ENCODE measurements at regions not wholly inside any gene's neighbourhood (a gene's known extent, or its start where the extent isn't known, plus 50 kb on each side); places are given as distances from the start of the nearest gene placed in this dataset.

- H3K27me3 Mint-ChIP-seq (ENCODE audit: low read depth): no peaks in the 10 kb centered on the region
- H3K4me1 Mint-ChIP-seq (ENCODE audit: low read depth): no peaks in the 10 kb centered on the region
- no peak for DNase-seq (ENCODE audit: low spot score)
- H3K27ac Mint-ChIP-seq: no peak overlapping the region
- no peak overlapping the region for H3K4me3 Mint-ChIP-seq (ENCODE audit: low read depth)
- H3K9me3 Mint-ChIP-seq: no peaks in the 10 kb centered on the region
- H3K36me3 Mint-ChIP-seq (ENCODE audit: low read depth): no peaks in the 10 kb centered on the region
- intact Hi-C loops (cut with micrococcal nuclease): loop anchor here (1.0 to 10.0 kb wide), 4 partner anchors 70 to 550 kb away; partner anchors contain the start of gene DMRT2
Measured at GRCh38 chr9:1604942-1605560, 410.1 kb upstream of the SMARCA2 start.

- no peak for DNase-seq (ENCODE audit: low spot score)
- H3K27me3 Mint-ChIP-seq (ENCODE audit: low read depth): no peaks in the 10 kb centered on the region
- no peaks in the 10 kb centered on the region for H3K9me3 Mint-ChIP-seq
- intact Hi-C loops (cut with micrococcal nuclease): loop anchor here (10.0 kb wide), 3 partner anchors 71 to 551 kb away; partner anchors contain the start of gene DMRT2
- no peak overlapping the region for H3K27ac Mint-ChIP-seq
- H3K36me3 Mint-ChIP-seq (ENCODE audit: low read depth): no peaks in the 10 kb centered on the region
- no peaks in the 10 kb centered on the region for H3K4me1 Mint-ChIP-seq (ENCODE audit: low read depth)
- no peak overlapping the region for H3K4me3 Mint-ChIP-seq (ENCODE audit: low read depth)
Measured at GRCh38 chr9:1606253-1606652, 408.9 kb upstream of the SMARCA2 start.

DNA sequence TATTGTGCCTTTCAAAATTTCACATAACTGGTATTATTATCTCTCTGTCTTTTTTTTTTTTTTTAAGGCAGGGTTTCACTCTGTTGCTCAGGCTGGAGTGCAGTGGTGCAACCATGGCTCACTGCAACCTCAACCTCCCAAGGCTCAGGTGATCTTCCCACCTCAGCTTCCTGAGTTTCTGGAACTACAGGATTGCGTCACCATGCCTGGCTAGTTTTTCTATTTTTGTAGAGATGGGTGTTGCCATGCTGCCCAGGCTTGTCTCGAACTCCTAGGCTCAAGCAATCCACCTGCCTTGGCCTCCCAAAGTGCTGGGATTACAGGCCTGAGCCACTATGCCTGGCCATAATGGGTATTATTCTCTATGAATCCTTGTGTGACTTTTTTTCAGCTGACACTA, 402.3 kb upstream of the SMARCA2 start:
- Mint-ChIP-seq H3K36me3 (ENCODE audit: low read depth) (no peaks in the 10 kb centered on the region), H3K4me1 (ENCODE audit: low read depth) (no peaks in the 10 kb centered on the region), H3K27me3 (ENCODE audit: low read depth) (peaks cover 3% of the 10 kb centered on the region), H3K9me3 (no peaks in the 10 kb centered on the region), H3K4me3 (ENCODE audit: low read depth) (no peak overlapping the region), H3K27ac (no peak overlapping the region)
- DNase-seq (ENCODE audit: low spot score): no peak
- intact Hi-C loops (cut with micrococcal nuclease): no loop called here

- Mint-ChIP-seq H3K4me3 (ENCODE audit: low read depth) (no peak overlapping the region), H3K36me3 (ENCODE audit: low read depth) (no peaks in the 10 kb centered on the region), H3K9me3 (no peaks in the 10 kb centered on the region), H3K27me3 (ENCODE audit: low read depth) (peaks cover 6% of the 10 kb centered on the region), H3K4me1 (ENCODE audit: low read depth) (no peaks in the 10 kb centered on the region), H3K27ac (no peak overlapping the region)
- no peak for DNase-seq (ENCODE audit: low spot score)
- intact Hi-C loops (cut with micrococcal nuclease): no loop called here
Measured at GRCh38 chr9:1617419-1617818, 397.7 kb upstream of the SMARCA2 start.

- Mint-ChIP-seq H3K9me3 (no peaks in the 10 kb centered on the region), H3K27me3 (ENCODE audit: low read depth) (peaks cover 3% of the 10 kb centered on the region), H3K36me3 (ENCODE audit: low read depth) (no peaks in the 10 kb centered on the region), H3K4me3 (ENCODE audit: low read depth) (no peak overlapping the region), H3K4me1 (ENCODE audit: low read depth) (no peaks in the 10 kb centered on the region), H3K27ac (no peak overlapping the region)
- no peak for DNase-seq (ENCODE audit: low spot score)
- intact Hi-C loops (cut with micrococcal nuclease): no loop called here
Measured at GRCh38 chr9:1619915-1620710, 395.0 kb upstream of the SMARCA2 start.

GRCh38 chr9:1637401-1637800, 377.7 kb upstream of the SMARCA2 start:
- intact Hi-C loops (cut with micrococcal nuclease): no loop called here
- Mint-ChIP-seq H3K36me3 (ENCODE audit: low read depth) (no peaks in the 10 kb centered on the region), H3K27ac (no peak overlapping the region), H3K4me3 (ENCODE audit: low read depth) (no peak overlapping the region), H3K4me1 (ENCODE audit: low read depth) (no peaks in the 10 kb centered on the region), H3K27me3 (ENCODE audit: low read depth) (no peaks in the 10 kb centered on the region), H3K9me3 (no peaks in the 10 kb centered on the region)
- no peak for DNase-seq (ENCODE audit: low spot score)

DNA sequence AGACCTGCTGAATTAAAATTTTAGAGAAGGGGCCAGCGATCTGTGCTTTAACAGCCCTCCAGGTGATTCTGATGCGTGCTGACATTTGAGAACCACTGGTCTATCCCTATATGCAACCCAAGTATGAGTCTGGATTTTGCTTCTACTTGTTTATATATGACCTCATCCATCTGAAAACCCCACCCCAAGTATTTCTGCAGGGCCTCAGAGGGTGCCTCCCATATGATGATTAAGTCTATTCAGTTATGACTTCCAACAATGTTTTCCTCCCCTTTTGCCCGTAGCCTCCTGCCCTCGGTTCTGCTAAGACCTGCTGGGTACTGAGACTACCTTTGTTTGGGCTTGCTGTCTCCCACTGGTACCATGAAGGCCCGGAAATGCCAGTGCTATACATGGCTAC, 376.0 kb upstream of the SMARCA2 start:
- Mint-ChIP-seq H3K27me3 (ENCODE audit: low read depth) (no peaks in the 10 kb centered on the region), H3K9me3 (no peaks in the 10 kb centered on the region), H3K4me1 (ENCODE audit: low read depth) (no peaks in the 10 kb centered on the region), H3K36me3 (ENCODE audit: low read depth) (no peaks in the 10 kb centered on the region), H3K27ac (no peak overlapping the region), H3K4me3 (ENCODE audit: low read depth) (no peak overlapping the region)
- DNase-seq (ENCODE audit: low spot score): no peak
- intact Hi-C loops (cut with micrococcal nuclease): no loop called here

- no peak for DNase-seq (ENCODE audit: low spot score)
- Mint-ChIP-seq H3K9me3 (no peaks in the 10 kb centered on the region), H3K27me3 (ENCODE audit: low read depth) (no peaks in the 10 kb centered on the region), H3K4me1 (ENCODE audit: low read depth) (no peaks in the 10 kb centered on the region), H3K27ac (no peak overlapping the region), H3K36me3 (ENCODE audit: low read depth) (no peaks in the 10 kb centered on the region), H3K4me3 (ENCODE audit: low read depth) (no peak overlapping the region)
- intact Hi-C loops (cut with micrococcal nuclease): no loop called here
Measured at GRCh38 chr9:1647776-1648175, 367.4 kb upstream of the SMARCA2 start.

- intact Hi-C loops (cut with micrococcal nuclease): no loop called here
- no peak for DNase-seq (ENCODE audit: low spot score)
- H3K36me3 Mint-ChIP-seq (ENCODE audit: low read depth): no peaks in the 10 kb centered on the region
Measured at GRCh38 chr9:1653282-1653681, 361.9 kb upstream of the SMARCA2 start.

GRCh38 chr9:1658661-1659362, 356.3 kb upstream of the SMARCA2 start:
- DNase-seq (ENCODE audit: low spot score): no peak
- Mint-ChIP-seq H3K27me3 (ENCODE audit: low read depth) (no peaks in the 10 kb centered on the region), H3K9me3 (no peaks in the 10 kb centered on the region), H3K4me3 (ENCODE audit: low read depth) (no peak overlapping the region), H3K27ac (no peak overlapping the region), H3K36me3 (ENCODE audit: low read depth) (no peaks in the 10 kb centered on the region), H3K4me1 (ENCODE audit: low read depth) (no peaks in the 10 kb centered on the region)
- intact Hi-C loops (cut with micrococcal nuclease): no loop called here

More at GRCh38 chr9:1653282-1653681, 361.9 kb upstream of the SMARCA2 start:
- Mint-ChIP-seq H3K27me3 (ENCODE audit: low read depth) (no peaks in the 10 kb centered on the region), H3K27ac (no peak overlapping the region), H3K4me3 (ENCODE audit: low read depth) (no peak overlapping the region), H3K4me1 (ENCODE audit: low read depth) (no peaks in the 10 kb centered on the region), H3K9me3 (no peaks in the 10 kb centered on the region)

- Mint-ChIP-seq H3K27me3 (ENCODE audit: low read depth) (no peaks in the 10 kb centered on the region), H3K4me3 (ENCODE audit: low read depth) (no peak overlapping the region), H3K4me1 (ENCODE audit: low read depth) (no peaks in the 10 kb centered on the region), H3K27ac (no peak overlapping the region), H3K9me3 (no peaks in the 10 kb centered on the region), H3K36me3 (ENCODE audit: low read depth) (no peaks in the 10 kb centered on the region)
- intact Hi-C loops (cut with micrococcal nuclease): no loop called here
- DNase-seq (ENCODE audit: low spot score): no peak
Measured at GRCh38 chr9:1659363-1659690, 355.8 kb upstream of the SMARCA2 start.

- H3K4me1 Mint-ChIP-seq (ENCODE audit: low read depth): no peaks in the 10 kb centered on the region
- no peak overlapping the region for H3K27ac Mint-ChIP-seq
- intact Hi-C loops (cut with micrococcal nuclease): no loop called here
- H3K27me3 Mint-ChIP-seq (ENCODE audit: low read depth): no peaks in the 10 kb centered on the region
- H3K9me3 Mint-ChIP-seq: no peaks in the 10 kb centered on the region
- DNase-seq (ENCODE audit: low spot score): no peak
- H3K4me3 Mint-ChIP-seq (ENCODE audit: low read depth): no peak overlapping the region
- no peaks in the 10 kb centered on the region for H3K36me3 Mint-ChIP-seq (ENCODE audit: low read depth)
Measured at GRCh38 chr9:1668441-1668840, 346.7 kb upstream of the SMARCA2 start.

GRCh38 chr9:1673300-1673699, 341.8 kb upstream of the SMARCA2 start:
- H3K9me3 Mint-ChIP-seq: no peaks in the 10 kb centered on the region

More at GRCh38 chr9:1673300-1673699, 341.8 kb upstream of the SMARCA2 start:
- intact Hi-C loops (cut with micrococcal nuclease): no loop called here
- DNase-seq (ENCODE audit: low spot score): no peak
- H3K27me3 Mint-ChIP-seq (ENCODE audit: low read depth): no peaks in the 10 kb centered on the region
- H3K4me1 Mint-ChIP-seq (ENCODE audit: low read depth): no peaks in the 10 kb centered on the region
- H3K27ac Mint-ChIP-seq: no peak overlapping the region
- H3K36me3 Mint-ChIP-seq (ENCODE audit: low read depth): no peaks in the 10 kb centered on the region
- no peak overlapping the region for H3K4me3 Mint-ChIP-seq (ENCODE audit: low read depth)

All from activated T-helper 2 cell treated with anti-CD3 and anti-CD28 coated beads, Interferon-gamma antibody, Interleukin-2, Interleukin-4, amounts not matched to agents 10 μg/mL and 5 μg/mL and 100 μg/mL, durations not matched to agents 14 hours and 24 hours and 36 hours (primary cell).